GM18505 (cell line): ENCODE measurements at regions not wholly inside any gene's neighbourhood (a gene's known extent, or its start where the extent isn't known, plus 50 kb on each side); places are given as distances from the start of the nearest gene placed in this dataset.

ENCODE experiments used
- ATAC-seq: cut with Tn5 transposase; IDR thresholded peaks from one replicate; pipeline ENCODE4 v1.9.1; 2021; ENCODE audit not compliant: unreplicated experiment
- POLR2A ChIP-seq: IDR thresholded peaks from 4 replicates; pipeline ENCODE4 v1.6.1; 2011; ENCODE audit warnings: borderline replicate concordance; ENCODE audit not compliant: insufficient read depth, insufficient read length; ENCODE audit errors: extremely low read depth

- TF ChIP-seq POLR2A: no peak
- no peak for ATAC-seq
Measured at GRCh38 chr1:80113168-80114038, 1106.9 kb upstream of the ADGRL4 start.

- TF ChIP-seq POLR2A: no peak
- ATAC-seq: no peak
Measured at GRCh38 chr1:80101159-80101558, 1094.6 kb upstream of the ADGRL4 start.

- no peak for ATAC-seq
- TF ChIP-seq POLR2A: no peak
Measured at GRCh38 chr1:80099713-80100112, 1093.2 kb upstream of the ADGRL4 start.

- no peak for ATAC-seq
- no peak for TF ChIP-seq POLR2A
Measured at GRCh38 chr1:80085067-80085466, 1078.5 kb upstream of the ADGRL4 start.

- no peak for ATAC-seq
- TF ChIP-seq POLR2A: no peak
Measured at GRCh38 chr1:80083892-80084291, 1077.4 kb upstream of the ADGRL4 start.

- ATAC-seq: no peak
- TF ChIP-seq POLR2A: no peak
Measured at GRCh38 chr1:80076469-80076868, 1069.9 kb upstream of the ADGRL4 start.

GRCh38 chr1:80075351-80075750 lies 1068.8 kb upstream of the ADGRL4 start:
- no peak for ATAC-seq
- TF ChIP-seq POLR2A: no peak

GRCh38 chr1:80072563-80072962 lies 1066.0 kb upstream of the ADGRL4 start:
- no peak for ATAC-seq
- no peak for TF ChIP-seq POLR2A

- ATAC-seq: no peak
- no peak for TF ChIP-seq POLR2A
Measured at GRCh38 chr1:80066060-80066459, 1059.5 kb upstream of the ADGRL4 start.

GRCh38 chr1:80064524-80064923 lies 1058.0 kb upstream of the ADGRL4 start:
- TF ChIP-seq POLR2A: no peak

GRCh38 chr1:80059940-80060339 lies 1053.4 kb upstream of the ADGRL4 start:
- ATAC-seq: no peak
- TF ChIP-seq POLR2A: no peak

More at GRCh38 chr1:80064524-80064923, 1058.0 kb upstream of the ADGRL4 start:
- no peak for ATAC-seq

GRCh38 chr1:80056179-80056578 lies 1049.6 kb upstream of the ADGRL4 start:
- no peak for ATAC-seq
- no peak for TF ChIP-seq POLR2A

GRCh38 chr1:80054129-80054528 lies 1047.6 kb upstream of the ADGRL4 start:
- no peak for TF ChIP-seq POLR2A
- no peak for ATAC-seq

GRCh38 chr1:80053613-80054012 lies 1047.1 kb upstream of the ADGRL4 start:
- no peak for ATAC-seq
- no peak for TF ChIP-seq POLR2A
